Liver (tissue), 8 donors: ENCODE measurements at regions not wholly inside any gene's neighbourhood (a gene's known extent, or its start where the extent isn't known, plus 50 kb on each side); places are given as distances from the start of the nearest gene placed in this dataset.

Experiments used
- DNase-seq: peaks from one replicate; pipeline ENCODE4 v3.0.0-alpha.2; 2017; ENCODE audit warnings: low spot score
- H3K27ac ChIP-seq, 2 donors: one replicate each; pipeline ENCODE4 v1.7.0; 2013; ENCODE audit warnings: inconsistent platforms in 2 of 2, low read length in 2 of 2, control low read depth in 1 of 2, low read depth in 1 of 2, mild to moderate bottlenecking in 1 of 2
- H3K27me3 ChIP-seq, 4 donors: one replicate each; pipeline versions ENCODE4 v1.6.1 to v1.7.0; 2013; ENCODE audit warnings: low read length in 3 of 4, inconsistent platforms in 1 of 4, mild to moderate bottlenecking in 1 of 4, moderate library complexity in 1 of 4; ENCODE audit not compliant: control insufficient read depth in 4 of 4, insufficient read depth in 4 of 4
- H3K36me3 ChIP-seq, 4 donors: one replicate each; pipeline versions ENCODE4 v1.6.1 to v1.7.0; 2013; ENCODE audit warnings: low read length in 3 of 4, mild to moderate bottlenecking in 3 of 4, low read depth in 1 of 4, moderate library complexity in 1 of 4; ENCODE audit not compliant: control insufficient read depth in 4 of 4, insufficient read depth in 3 of 4
- H3K4me1 ChIP-seq, 4 donors: one replicate each; pipeline versions ENCODE4 v1.6.1 to v1.7.0; 2013; ENCODE audit warnings: low read length in 3 of 4, mild to moderate bottlenecking in 3 of 4, moderate library complexity in 1 of 4; ENCODE audit not compliant: control insufficient read depth in 4 of 4, insufficient read depth in 4 of 4
- H3K4me3 ChIP-seq, 3 donors: one replicate each; pipeline versions ENCODE4 v1.6.1 to v1.7.0; 2013; ENCODE audit warnings: low read length in 3 of 3, control low read depth in 1 of 3, low read depth in 1 of 3, mild to moderate bottlenecking in 1 of 3
- H3K9ac ChIP-seq, 2 donors: one replicate each; pipeline ENCODE4 v1.7.0; 2013; ENCODE audit warnings: low read length in 2 of 2, mild to moderate bottlenecking in 2 of 2, moderate library complexity in 2 of 2, control low read depth in 1 of 2, low read depth in 1 of 2
- H3K9me3 ChIP-seq, 4 donors: one replicate each; pipeline versions ENCODE4 v1.6.1 to v1.7.0; 2013; ENCODE audit warnings: low read length in 3 of 4; ENCODE audit not compliant: control insufficient read depth in 4 of 4
- ATF3 ChIP-seq: IDR thresholded peaks from 2 replicates; pipeline ENCODE4 v1.6.1; 2016; ENCODE audit warnings: antibody characterized with exemption
- EGR1 ChIP-seq, 2 donors: IDR thresholded peaks; 2 replicates each; pipeline ENCODE4 v1.6.1; 2016 to 2018; ENCODE audit warnings: antibody characterized with exemption in 2 of 2, low read depth in 2 of 2
- FOXA1 ChIP-seq: IDR thresholded peaks from 2 replicates; pipeline ENCODE4 v1.6.1; 2016; ENCODE audit warnings: antibody characterized with exemption
- GABPA ChIP-seq, 2 donors: IDR thresholded peaks in 1 of 2; conservative IDR thresholded peaks in 1 of 2; 2 replicates each; pipeline ENCODE4 v1.6.1; 2016; ENCODE audit warnings: antibody characterized with exemption in 2 of 2, mild to moderate bottlenecking in 1 of 2, moderate library complexity in 1 of 2
- HNF4A ChIP-seq, 2 donors: conservative IDR thresholded peaks; 2 replicates each; pipeline ENCODE4 v1.6.1; 2016; ENCODE audit warnings: antibody characterized with exemption in 2 of 2, mild to moderate bottlenecking in 2 of 2
- HNF4G ChIP-seq: IDR thresholded peaks from 2 replicates; pipeline ENCODE4 v1.6.1; 2016; ENCODE audit warnings: antibody characterized with exemption
- JUND ChIP-seq, 2 donors: IDR thresholded peaks; 2 replicates each; pipeline ENCODE4 v1.6.1; 2016; ENCODE audit warnings: antibody characterized with exemption in 2 of 2
- NR2F2 ChIP-seq: IDR thresholded peaks from 2 replicates; pipeline ENCODE4 v1.6.1; 2016; ENCODE audit warnings: antibody characterized with exemption
- RAD21 ChIP-seq, 2 donors: IDR thresholded peaks; 2 replicates each; pipeline ENCODE4 v1.6.1; 2016; ENCODE audit warnings: antibody characterized with exemption in 2 of 2, mild to moderate bottlenecking in 2 of 2
- RXRA ChIP-seq, 2 donors: IDR thresholded peaks; 2 replicates each; pipeline ENCODE4 v1.6.1; 2017 to 2018; ENCODE audit warnings: antibody characterized with exemption in 2 of 2, mild to moderate bottlenecking in 1 of 2
- SP1 ChIP-seq: IDR thresholded peaks from 2 replicates; pipeline ENCODE4 v1.6.1; 2018; ENCODE audit warnings: antibody characterized with exemption, mild to moderate bottlenecking
- TAF1 ChIP-seq: conservative IDR thresholded peaks from 2 replicates; pipeline ENCODE4 v1.6.1; 2016; ENCODE audit warnings: antibody characterized with exemption, mild to moderate bottlenecking
- YY1 ChIP-seq: IDR thresholded peaks from 2 replicates; pipeline ENCODE4 v1.6.1; 2016; ENCODE audit warnings: antibody characterized with exemption, mild to moderate bottlenecking
- ZBTB33 ChIP-seq: IDR thresholded peaks from 2 replicates; pipeline ENCODE4 v1.6.1; 2016; ENCODE audit warnings: antibody characterized with exemption
- WGBS: extraction: QIAGEN DNeasy Blood & Tissue Kit; methylation state at CpG from one replicate; pipeline ENCODE4 v1.1.7; 2013; 5-methylcytosine and 5-hydroxymethylcytosine counted together
- TF ChIP-seq, protein P1 (sequence below): fragments of 150-350 bp; IDR thresholded peaks from 2 replicates; pipeline ENCODE4 v1.5.1; 2017; ENCODE audit warnings: improper control_type of control experiment, low read depth, low read length; ENCODE audit not compliant: missing input control
- TF ChIP-seq, protein P2 (sequence below): IDR thresholded peaks from 2 replicates; pipeline ENCODE4 v1.6.1; 2016; ENCODE audit warnings: antibody characterized with exemption
- TF ChIP-seq, protein P3 (sequence below): IDR thresholded peaks from 2 replicates; pipeline ENCODE4 v1.6.1; 2016; ENCODE audit warnings: antibody characterized with exemption, mild to moderate bottlenecking
- donor health status: healthy.
- donor health status: healthy.
- donor health status: healthy.
- donor health status: healthy.
- donor health status: healthy.

DNA sequence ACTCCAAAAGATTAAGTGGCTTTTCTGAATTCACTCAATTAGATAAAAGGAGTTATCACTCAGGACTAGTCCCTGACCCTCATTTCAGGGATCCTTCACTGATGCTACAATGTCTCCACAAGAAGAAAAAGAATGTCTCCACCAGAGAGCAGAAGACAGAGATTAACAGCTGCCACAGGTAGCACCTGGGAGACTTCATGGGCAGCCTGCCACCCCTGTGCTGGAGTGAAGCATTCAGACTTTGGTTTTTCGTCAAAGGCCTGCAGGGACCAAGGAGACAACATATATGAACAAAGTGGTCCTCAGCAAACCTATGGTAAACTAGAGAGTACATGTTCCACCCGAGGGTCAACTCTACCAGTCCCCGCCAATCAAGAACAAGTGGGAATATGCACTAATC lies 197.0 kb upstream of the ACVR2A start (continued):
- TF ChIP-seq, protein P1, sequence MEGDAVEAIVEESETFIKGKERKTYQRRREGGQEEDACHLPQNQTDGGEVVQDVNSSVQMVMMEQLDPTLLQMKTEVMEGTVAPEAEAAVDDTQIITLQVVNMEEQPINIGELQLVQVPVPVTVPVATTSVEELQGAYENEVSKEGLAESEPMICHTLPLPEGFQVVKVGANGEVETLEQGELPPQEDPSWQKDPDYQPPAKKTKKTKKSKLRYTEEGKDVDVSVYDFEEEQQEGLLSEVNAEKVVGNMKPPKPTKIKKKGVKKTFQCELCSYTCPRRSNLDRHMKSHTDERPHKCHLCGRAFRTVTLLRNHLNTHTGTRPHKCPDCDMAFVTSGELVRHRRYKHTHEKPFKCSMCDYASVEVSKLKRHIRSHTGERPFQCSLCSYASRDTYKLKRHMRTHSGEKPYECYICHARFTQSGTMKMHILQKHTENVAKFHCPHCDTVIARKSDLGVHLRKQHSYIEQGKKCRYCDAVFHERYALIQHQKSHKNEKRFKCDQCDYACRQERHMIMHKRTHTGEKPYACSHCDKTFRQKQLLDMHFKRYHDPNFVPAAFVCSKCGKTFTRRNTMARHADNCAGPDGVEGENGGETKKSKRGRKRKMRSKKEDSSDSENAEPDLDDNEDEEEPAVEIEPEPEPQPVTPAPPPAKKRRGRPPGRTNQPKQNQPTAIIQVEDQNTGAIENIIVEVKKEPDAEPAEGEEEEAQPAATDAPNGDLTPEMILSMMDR, result no peak
- TF ChIP-seq HNF4G (no peak), HNF4A (conservative IDR thresholded peaks at IDR 0.05) (no peak), EGR1 (IDR thresholded peaks at IDR 0.05; ENCODE audit: low read depth in 2 of 2) (no peak), TAF1 (no peak), ATF3 (no peak), JUND (IDR thresholded peaks at IDR 0.05) (no peak), FOXA1 (no peak), RAD21 (IDR thresholded peaks at IDR 0.05) (no peak), SP1 (no peak), NR2F2 (no peak)
- TF ChIP-seq, protein P2, sequence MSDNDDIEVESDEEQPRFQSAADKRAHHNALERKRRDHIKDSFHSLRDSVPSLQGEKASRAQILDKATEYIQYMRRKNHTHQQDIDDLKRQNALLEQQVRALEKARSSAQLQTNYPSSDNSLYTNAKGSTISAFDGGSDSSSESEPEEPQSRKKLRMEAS, result no peak

- 89% methylated on average over 7 of the region's 7 CpGs for WGBS
- no peak overlapping the region for H3K9ac ChIP-seq
- no peak overlapping the region for H3K4me3 ChIP-seq
- H3K36me3 ChIP-seq, result no peaks in the 10 kb centered on the region
- no peaks in the 10 kb centered on the region for H3K9me3 ChIP-seq
- H3K4me1 ChIP-seq, result no peaks in the 10 kb centered on the region
- no peak overlapping the region for H3K27ac ChIP-seq
- no peak for DNase-seq
- H3K27me3 ChIP-seq, result no peaks in the 10 kb centered on the region
- TF ChIP-seq, protein P3, sequence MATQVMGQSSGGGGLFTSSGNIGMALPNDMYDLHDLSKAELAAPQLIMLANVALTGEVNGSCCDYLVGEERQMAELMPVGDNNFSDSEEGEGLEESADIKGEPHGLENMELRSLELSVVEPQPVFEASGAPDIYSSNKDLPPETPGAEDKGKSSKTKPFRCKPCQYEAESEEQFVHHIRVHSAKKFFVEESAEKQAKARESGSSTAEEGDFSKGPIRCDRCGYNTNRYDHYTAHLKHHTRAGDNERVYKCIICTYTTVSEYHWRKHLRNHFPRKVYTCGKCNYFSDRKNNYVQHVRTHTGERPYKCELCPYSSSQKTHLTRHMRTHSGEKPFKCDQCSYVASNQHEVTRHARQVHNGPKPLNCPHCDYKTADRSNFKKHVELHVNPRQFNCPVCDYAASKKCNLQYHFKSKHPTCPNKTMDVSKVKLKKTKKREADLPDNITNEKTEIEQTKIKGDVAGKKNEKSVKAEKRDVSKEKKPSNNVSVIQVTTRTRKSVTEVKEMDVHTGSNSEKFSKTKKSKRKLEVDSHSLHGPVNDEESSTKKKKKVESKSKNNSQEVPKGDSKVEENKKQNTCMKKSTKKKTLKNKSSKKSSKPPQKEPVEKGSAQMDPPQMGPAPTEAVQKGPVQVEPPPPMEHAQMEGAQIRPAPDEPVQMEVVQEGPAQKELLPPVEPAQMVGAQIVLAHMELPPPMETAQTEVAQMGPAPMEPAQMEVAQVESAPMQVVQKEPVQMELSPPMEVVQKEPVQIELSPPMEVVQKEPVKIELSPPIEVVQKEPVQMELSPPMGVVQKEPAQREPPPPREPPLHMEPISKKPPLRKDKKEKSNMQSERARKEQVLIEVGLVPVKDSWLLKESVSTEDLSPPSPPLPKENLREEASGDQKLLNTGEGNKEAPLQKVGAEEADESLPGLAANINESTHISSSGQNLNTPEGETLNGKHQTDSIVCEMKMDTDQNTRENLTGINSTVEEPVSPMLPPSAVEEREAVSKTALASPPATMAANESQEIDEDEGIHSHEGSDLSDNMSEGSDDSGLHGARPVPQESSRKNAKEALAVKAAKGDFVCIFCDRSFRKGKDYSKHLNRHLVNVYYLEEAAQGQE, result no peak
- TF ChIP-seq RXRA (IDR thresholded peaks at IDR 0.05) (no peak), RAD21 (IDR thresholded peaks at IDR 0.05) (no peak), ATF3 (no peak), YY1 (no peak), TAF1 (no peak), JUND (IDR thresholded peaks at IDR 0.05) (no peak), SP1 (no peak), EGR1 (IDR thresholded peaks at IDR 0.05; ENCODE audit: low read depth in 2 of 2) (no peak), NR2F2 (no peak), HNF4G (no peak), GABPA (IDR thresholded peaks at IDR 0.05 in 1 of 2, conservative IDR thresholded peaks at IDR 0.05 in 1 of 2) (no peak), ZBTB33 (no peak)
- TF ChIP-seq, protein P2, result no peak
Observed at GRCh38 chr2:147646818-147647468, 197.9 kb upstream of the ACVR2A start.
